MM.1S (cell line): ENCODE measurements at regions not wholly inside any gene's neighbourhood (a gene's known extent, or its start where the extent isn't known, plus 50 kb on each side); places are given as distances from the start of the nearest gene placed in this dataset.

Experiments
- DNase-seq: peaks from one replicate; pipeline ENCODE4 v3.0.0-alpha.2; 2015
- H2AFZ ChIP-seq: fragments of 300-600 bp; sonication (generic); 2 replicates; pipeline ENCODE4 v1.6.0; 2016; ENCODE audit warnings: antibody characterized with exemption, low read length
- H3F3A ChIP-seq: fragments of 300-600 bp; sonication (generic); 2 replicates; pipeline ENCODE4 v1.6.1; 2016; ENCODE audit warnings: mild to moderate bottlenecking, antibody characterized with exemption, low read length, moderate library complexity, mixed read lengths; ENCODE audit not compliant: insufficient read depth
- H3K27ac ChIP-seq: fragments of 300-600 bp; sonication (generic); 2 replicates; pipeline ENCODE4 v1.5.1; 2016; ENCODE audit warnings: mild to moderate bottlenecking, low read length
- H3K27me3 ChIP-seq: fragments of 300-600 bp; sonication (generic); replicated peaks from 2 replicates; pipeline ENCODE4 v1.6.0; 2016; ENCODE audit warnings: low read length; ENCODE audit not compliant: insufficient read depth
- H3K36me3 ChIP-seq: fragments of 300-600 bp; sonication (generic); replicated peaks from 2 replicates; pipeline ENCODE4 v1.6.1; 2016; ENCODE audit warnings: mild to moderate bottlenecking, low read length, mixed read lengths; ENCODE audit not compliant: insufficient read depth
- H3K4me1 ChIP-seq: fragments of 300-600 bp; sonication (generic); 2 replicates; pipeline ENCODE4 v1.6.1; 2016; ENCODE audit warnings: low read length, mixed read lengths
- H3K4me2 ChIP-seq: fragments of 300-600 bp; sonication (generic); 2 replicates; pipeline ENCODE4 v1.6.0; 2016; ENCODE audit warnings: low read depth, low read length
- H3K4me3 ChIP-seq: fragments of 300-600 bp; sonication (generic); 2 replicates; pipeline ENCODE4 v1.5.1; 2016; ENCODE audit warnings: low read length, mixed read lengths
- H3K79me2 ChIP-seq: fragments of 300-600 bp; sonication (generic); 2 replicates; pipeline ENCODE4 v1.6.1; 2016; ENCODE audit warnings: mixed run types, low read length, mixed read lengths
- H3K9ac ChIP-seq: fragments of 300-600 bp; sonication (generic); 2 replicates; pipeline ENCODE4 v1.6.1; 2016; ENCODE audit warnings: low read length, mixed read lengths
- H3K9me2 ChIP-seq: fragments of 300-600 bp; sonication (generic); replicated peaks from 2 replicates; pipeline ENCODE4 v1.6.1; 2016; ENCODE audit warnings: mild to moderate bottlenecking, low read length, mixed read lengths; ENCODE audit not compliant: insufficient read depth
- H3K9me3 ChIP-seq: fragments of 300-600 bp; sonication (generic); replicated peaks from 2 replicates; pipeline ENCODE4 v1.6.1; 2016; ENCODE audit warnings: mild to moderate bottlenecking, low read length, mixed read lengths; ENCODE audit not compliant: insufficient read depth
- H4K20me1 ChIP-seq: fragments of 300-600 bp; sonication (generic); 2 replicates; pipeline ENCODE4 v1.6.1; 2016; ENCODE audit warnings: mild to moderate bottlenecking, low read length, moderate library complexity, mixed read lengths; ENCODE audit not compliant: insufficient read depth
- CTCF ChIP-seq: fragments of 300-600 bp; sonication (generic); IDR thresholded peaks from 2 replicates; pipeline ENCODE4 v1.5.1; 2016; ENCODE audit warnings: antibody characterized with exemption, low read length, mixed read lengths
- EZH2 ChIP-seq: fragments of 300-600 bp; sonication (generic); optimal IDR thresholded peaks from 2 replicates; pipeline ENCODE3; 2017; ENCODE audit warnings: low read depth, mild to moderate bottlenecking, antibody characterized with exemption, low read length, mixed read lengths
- EZH2phosphoT487 ChIP-seq: fragments of 300-600 bp; sonication (generic); IDR thresholded peaks from 2 replicates; pipeline ENCODE4 v1.6.1; 2018; ENCODE audit warnings: antibody characterized with exemption, low read length

- H3K4me1 ChIP-seq, result no peaks in the 10 kb centered on the region
- H3F3A ChIP-seq, result no peaks in the 10 kb centered on the region
- H3K9me2 ChIP-seq, result no peaks in the 10 kb centered on the region
- no peaks in the 10 kb centered on the region for H3K9me3 ChIP-seq
- H3K27ac ChIP-seq, result no peak overlapping the region
- DNase-seq, result no peak
- H3K27me3 ChIP-seq, result no peaks in the 10 kb centered on the region
- H3K36me3 ChIP-seq, result no peaks in the 10 kb centered on the region
- H3K4me3 ChIP-seq, result no peak overlapping the region
- no peak overlapping the region for H2AFZ ChIP-seq
- H3K9ac ChIP-seq, result no peak overlapping the region
- TF ChIP-seq EZH2 (no peak), CTCF (no peak), EZH2phosphoT487 (no peak)
- no peaks in the 10 kb centered on the region for H4K20me1 ChIP-seq
- H3K4me2 ChIP-seq, result no peak overlapping the region
- H3K79me2 ChIP-seq, result no peaks in the 10 kb centered on the region
Observed at GRCh38 chr1:222889440-222889839, 74.6 kb downstream of the DISP1 start.

GRCh38 chr1:222890716-222891115 is 75.9 kb downstream of the DISP1 start:
- no peak for DNase-seq
- no peaks in the 10 kb centered on the region for H3K79me2 ChIP-seq
- no peaks in the 10 kb centered on the region for H3F3A ChIP-seq
- H3K27ac ChIP-seq, result no peak overlapping the region
- H3K9me2 ChIP-seq, result no peaks in the 10 kb centered on the region
- no peaks in the 10 kb centered on the region for H4K20me1 ChIP-seq
- H3K9ac ChIP-seq, result no peak overlapping the region
- TF ChIP-seq EZH2phosphoT487 (no peak), CTCF (no peak), EZH2 (no peak)
- H3K36me3 ChIP-seq, result no peaks in the 10 kb centered on the region
- no peaks in the 10 kb centered on the region for H3K27me3 ChIP-seq
- H3K4me3 ChIP-seq, result no peak overlapping the region
- H3K4me2 ChIP-seq, result no peak overlapping the region
- H3K9me3 ChIP-seq, result no peaks in the 10 kb centered on the region
- no peak overlapping the region for H2AFZ ChIP-seq
- H3K4me1 ChIP-seq, result no peaks in the 10 kb centered on the region

GRCh38 chr1:222891578-222891977 is 76.7 kb downstream of the DISP1 start:
- Histone ChIP-seq H3K9me3 (no peaks in the 10 kb centered on the region), H3K27ac (no peak overlapping the region), H3K4me2 (no peak overlapping the region), H3F3A (no peaks in the 10 kb centered on the region), H2AFZ (no peak overlapping the region), H3K79me2 (no peaks in the 10 kb centered on the region), H3K27me3 (no peaks in the 10 kb centered on the region), H3K4me1 (no peaks in the 10 kb centered on the region), H3K9me2 (no peaks in the 10 kb centered on the region), H3K9ac (no peak overlapping the region), H3K4me3 (no peak overlapping the region), H3K36me3 (no peaks in the 10 kb centered on the region), H4K20me1 (no peaks in the 10 kb centered on the region)
- TF ChIP-seq EZH2 (no peak), EZH2phosphoT487 (no peak), CTCF (no peak)
- DNase-seq, result no peak
